ENCODE measurements at regions not wholly inside any gene's neighbourhood (a gene's known extent, or its start where the extent isn't known, plus 50 kb on each side); places are given as distances from the start of the nearest gene placed in this dataset.
A peak's percentile ranks its signal among the peaks of the same experiment; 100 is the strongest.

GRCh38 chr16:85246473-85246872, 134.2 kb upstream of the CIBAR2 start:
- Histone ChIP-seq H3K9me3 (ENCODE audit: control insufficient read depth, low read length) (no peaks in the 10 kb centered on the region), H3K36me3 (ENCODE audit: control insufficient read depth, insufficient read depth, low read length) (no peaks in the 10 kb centered on the region), H3K9ac (ENCODE audit: extremely low read depth, low read length, poor library complexity, severe bottlenecking) (no peak overlapping the region), H3K27me3 (ENCODE audit: control insufficient read depth, insufficient read depth, low read length, poor library complexity, severe bottlenecking) (no peaks in the 10 kb centered on the region), H3K27ac (ENCODE audit: low read depth, low read length) (no peak overlapping the region), H3K4me3 (ENCODE audit: low read length) (no peak overlapping the region), H3K4me1 (ENCODE audit: control insufficient read depth, insufficient read depth, low read length) (peaks cover 2% of the 10 kb centered on the region)
- DNase-seq, result no peak
- Mint-ChIP-seq H3K27me3 (ENCODE audit: insufficient read depth) (no peaks in the 10 kb centered on the region), H3K9me3 (no peaks in the 10 kb centered on the region), H3K27ac (no peak overlapping the region), H3K36me3 (ENCODE audit: low read depth) (no peaks in the 10 kb centered on the region), H3K4me3 (no peak overlapping the region), H3K4me1 (peaks cover 6% of the 10 kb centered on the region)
- 89 to 100% methylated on average over 1 to 6 of the region's 8 CpGs for WGBS, 2 experiments (ENCODE audit: insufficient coverage in 1 of 2, insufficient read length in 1 of 2)
- TF ChIP-seq CTCF (conservative IDR thresholded peaks at IDR 0.05), result no peak

GRCh38 chr16:85246973-85247372, 134.7 kb upstream of the CIBAR2 start:
- Mint-ChIP-seq H3K36me3 (ENCODE audit: low read depth) (no peaks in the 10 kb centered on the region), H3K9me3 (no peaks in the 10 kb centered on the region), H3K4me1 (peaks cover 6% of the 10 kb centered on the region), H3K27ac (peak overlapping the region; percentile 11), H3K27me3 (ENCODE audit: insufficient read depth) (no peaks in the 10 kb centered on the region), H3K4me3 (no peak overlapping the region)
- no peak for DNase-seq
- H3K27ac ChIP-seq (ENCODE audit: low read depth, low read length), result no peak overlapping the region
- 88 to 92% methylated on average over 5 to 8 of the region's 8 CpGs for WGBS, 2 experiments (ENCODE audit: insufficient coverage in 1 of 2, insufficient read length in 1 of 2)
- no peaks in the 10 kb centered on the region for H3K9me3 ChIP-seq (ENCODE audit: control insufficient read depth, low read length)
- no peaks in the 10 kb centered on the region for H3K36me3 ChIP-seq (ENCODE audit: control insufficient read depth, insufficient read depth, low read length)
- no peaks in the 10 kb centered on the region for H3K27me3 ChIP-seq (ENCODE audit: control insufficient read depth, insufficient read depth, low read length, poor library complexity, severe bottlenecking)
- peaks cover 2% of the 10 kb centered on the region for H3K4me1 ChIP-seq (ENCODE audit: control insufficient read depth, insufficient read depth, low read length)
- H3K4me3 ChIP-seq (ENCODE audit: low read length), result no peak overlapping the region
- TF ChIP-seq CTCF (conservative IDR thresholded peaks at IDR 0.05), result no peak
- no peak overlapping the region for H3K9ac ChIP-seq (ENCODE audit: extremely low read depth, low read length, poor library complexity, severe bottlenecking)

GRCh38 chr16:85248342-85248741, 136.1 kb upstream of the CIBAR2 start:
- no peaks in the 10 kb centered on the region for H3K36me3 Mint-ChIP-seq (ENCODE audit: low read depth)
- Histone ChIP-seq H3K9ac (ENCODE audit: extremely low read depth, low read length, poor library complexity, severe bottlenecking) (no peak overlapping the region), H3K27ac (ENCODE audit: low read depth, low read length) (no peak overlapping the region), H3K4me3 (ENCODE audit: low read length) (no peak overlapping the region), H3K27me3 (ENCODE audit: control insufficient read depth, insufficient read depth, low read length, poor library complexity, severe bottlenecking) (no peaks in the 10 kb centered on the region), H3K4me1 (ENCODE audit: control insufficient read depth, insufficient read depth, low read length) (peaks cover 2% of the 10 kb centered on the region), H3K36me3 (ENCODE audit: control insufficient read depth, insufficient read depth, low read length) (no peaks in the 10 kb centered on the region), H3K9me3 (ENCODE audit: control insufficient read depth, low read length) (no peaks in the 10 kb centered on the region)
- no peak overlapping the region for H3K27ac Mint-ChIP-seq
- TF ChIP-seq CTCF (conservative IDR thresholded peaks at IDR 0.05), result no peak
- WGBS, 2 experiments (ENCODE audit: insufficient coverage in 1 of 2, insufficient read length in 1 of 2), result 80 to 92% methylated on average over 1 to 4 of the region's 5 CpGs
- no peak overlapping the region for H3K4me3 Mint-ChIP-seq
- peaks cover 6% of the 10 kb centered on the region for H3K4me1 Mint-ChIP-seq
- no peak for DNase-seq
- H3K27me3 Mint-ChIP-seq (ENCODE audit: insufficient read depth), result no peaks in the 10 kb centered on the region
- no peaks in the 10 kb centered on the region for H3K9me3 Mint-ChIP-seq

All from endodermal cell (in vitro differentiated cells).